ENCODE measurements at regions not wholly inside any gene's neighbourhood (a gene's known extent, or its start where the extent isn't known, plus 50 kb on each side); places are given as distances from the start of the nearest gene placed in this dataset.
"Not testable (repeated sequence)": the region's sequence is repeated elsewhere in the genome, so short reads cannot be mapped to it uniquely, and the experiment has no call there.

DNA sequence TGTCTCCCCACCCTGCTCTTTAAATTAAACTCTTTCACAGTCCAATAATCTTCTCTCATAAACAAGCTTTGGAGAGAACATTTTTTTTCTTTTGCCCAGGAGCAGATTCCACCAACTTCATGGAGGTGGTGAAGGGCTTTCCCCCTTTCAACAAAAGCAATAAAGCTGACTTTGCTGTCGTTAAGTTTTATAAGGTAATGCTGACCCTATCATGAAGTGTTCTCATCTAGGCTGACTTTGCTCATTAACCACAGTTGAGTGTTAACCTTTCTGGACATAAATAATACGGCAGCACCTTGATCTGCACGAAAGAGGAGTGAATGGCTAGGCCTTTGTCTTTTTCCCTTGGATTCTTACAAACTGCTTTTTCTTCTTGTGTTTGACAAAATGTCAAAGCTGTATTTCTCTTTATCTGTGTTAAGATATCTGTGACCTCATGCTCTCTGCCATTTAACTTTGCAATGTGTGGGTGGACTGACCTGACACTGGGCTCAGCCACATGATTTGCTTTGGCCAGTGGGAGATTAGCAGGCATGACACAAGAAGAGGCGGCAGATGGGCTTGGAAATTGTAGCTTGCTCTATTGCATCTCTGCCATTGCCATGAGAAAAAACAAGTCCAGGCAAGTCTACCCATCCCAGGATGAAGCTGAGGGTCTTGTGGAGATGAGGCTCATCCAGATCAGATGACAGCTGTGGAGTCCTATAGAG lies 470.9 kb upstream of the CCDC196 start:
- Histone ChIP-seq H3K4me3 (ENCODE audit: low read length) (no peak overlapping the region), H3K9ac (ENCODE audit: low read length) (no peak overlapping the region), H3K4me1 (ENCODE audit: low read length) (no peaks in the 10 kb centered on the region), H3K4me2 (ENCODE audit: low read length) (no peak overlapping the region), H3K27me3 (ENCODE audit: low read depth, low read length) (peaks cover 2% of the 10 kb centered on the region; the same call in 1 of the 2 replicates), H3K27ac (ENCODE audit: low read length) (no peak overlapping the region), H3K36me3 (replicated peaks; ENCODE audit: low read depth, low read length) (no peaks in the 10 kb centered on the region), H3K9me3 (ENCODE audit: insufficient read depth, low read length) (no peaks in the 10 kb centered on the region), H4K20me1 (ENCODE audit: insufficient read depth, low read length) (no peaks in the 10 kb centered on the region), H2AFZ (ENCODE audit: low read depth, low read length) (no peak overlapping the region), H3K79me2 (ENCODE audit: low read length) (no peaks in the 10 kb centered on the region)
- TF ChIP-seq EZH2phosphoT487 (IDR thresholded peaks at IDR 0.05; ENCODE audit: low read depth) = no peak

- H3K9me3 ChIP-seq (ENCODE audit: insufficient read depth, low read length) = no peaks in the 10 kb centered on the region
Measured at GRCh38 chr14:66017927-66018326, 468.2 kb upstream of the CCDC196 start.

GRCh38 chr14:66022526-66022925 lies 463.6 kb upstream of the CCDC196 start:
- Histone ChIP-seq H3K9me3 (ENCODE audit: insufficient read depth, low read length) (no peaks in the 10 kb centered on the region), H3K9ac (ENCODE audit: low read length) (no peak overlapping the region), H3K4me2 (ENCODE audit: low read length) (no peak overlapping the region), H3K27ac (ENCODE audit: low read length) (no peak overlapping the region), H3K27me3 (ENCODE audit: low read depth, low read length) (no peaks in the 10 kb centered on the region), H3K4me3 (ENCODE audit: low read length) (no peak overlapping the region), H3K36me3 (replicated peaks; ENCODE audit: low read depth, low read length) (no peaks in the 10 kb centered on the region), H3K4me1 (ENCODE audit: low read length) (no peaks in the 10 kb centered on the region), H4K20me1 (ENCODE audit: insufficient read depth, low read length) (no peaks in the 10 kb centered on the region), H3K79me2 (ENCODE audit: low read length) (no peaks in the 10 kb centered on the region), H2AFZ (ENCODE audit: low read depth, low read length) (no peak overlapping the region)
- TF ChIP-seq CTCF (IDR thresholded peaks at IDR 0.05; ENCODE audit: low read depth, low read length) (no peak), EZH2phosphoT487 (IDR thresholded peaks at IDR 0.05; ENCODE audit: low read depth) (no peak)

More at GRCh38 chr14:66017927-66018326, 468.2 kb upstream of the CCDC196 start:
- Histone ChIP-seq H3K36me3 (replicated peaks; ENCODE audit: low read depth, low read length) (no peaks in the 10 kb centered on the region), H3K4me2 (ENCODE audit: low read length) (no peak overlapping the region), H3K4me3 (ENCODE audit: low read length) (no peak overlapping the region), H3K27me3 (ENCODE audit: low read depth, low read length) (no peaks in the 10 kb centered on the region), H2AFZ (ENCODE audit: low read depth, low read length) (no peak overlapping the region), H4K20me1 (ENCODE audit: insufficient read depth, low read length) (no peaks in the 10 kb centered on the region), H3K27ac (ENCODE audit: low read length) (no peak overlapping the region), H3K4me1 (ENCODE audit: low read length) (no peaks in the 10 kb centered on the region), H3K79me2 (ENCODE audit: low read length) (no peaks in the 10 kb centered on the region), H3K9ac (ENCODE audit: low read length) (no peak overlapping the region)
- no peak for TF ChIP-seq CTCF (IDR thresholded peaks at IDR 0.05; ENCODE audit: low read depth, low read length)
- no peak for TF ChIP-seq EZH2phosphoT487 (IDR thresholded peaks at IDR 0.05; ENCODE audit: low read depth)

GRCh38 chr14:66025779-66026178 lies 460.4 kb upstream of the CCDC196 start:
- Histone ChIP-seq H3K4me3 (ENCODE audit: low read length) (no peak overlapping the region), H3K4me1 (ENCODE audit: low read length) (no peaks in the 10 kb centered on the region), H3K79me2 (ENCODE audit: low read length) (no peaks in the 10 kb centered on the region), H3K36me3 (replicated peaks; ENCODE audit: low read depth, low read length) (no peaks in the 10 kb centered on the region), H2AFZ (ENCODE audit: low read depth, low read length) (no peak overlapping the region), H3K9ac (ENCODE audit: low read length) (no peak overlapping the region), H3K27ac (ENCODE audit: low read length) (no peak overlapping the region), H3K4me2 (ENCODE audit: low read length) (no peak overlapping the region), H3K27me3 (ENCODE audit: low read depth, low read length) (no peaks in the 10 kb centered on the region), H4K20me1 (ENCODE audit: insufficient read depth, low read length) (no peaks in the 10 kb centered on the region), H3K9me3 (ENCODE audit: insufficient read depth, low read length) (no peaks in the 10 kb centered on the region)
- no peak for TF ChIP-seq CTCF (IDR thresholded peaks at IDR 0.05; ENCODE audit: low read depth, low read length)
- no peak for TF ChIP-seq EZH2phosphoT487 (IDR thresholded peaks at IDR 0.05; ENCODE audit: low read depth)

- not testable (repeated sequence) for H3K9ac ChIP-seq (ENCODE audit: low read length); H3K4me2 ChIP-seq (ENCODE audit: low read length); H3K79me2 ChIP-seq (ENCODE audit: low read length); H3K27ac ChIP-seq (ENCODE audit: low read length); H3K36me3 ChIP-seq (replicated peaks; ENCODE audit: low read depth, low read length); H3K4me3 ChIP-seq (ENCODE audit: low read length); H4K20me1 ChIP-seq (ENCODE audit: insufficient read depth, low read length); H3K9me3 ChIP-seq (ENCODE audit: insufficient read depth, low read length); H3K4me1 ChIP-seq (ENCODE audit: low read length); H2AFZ ChIP-seq (ENCODE audit: low read depth, low read length)
- peaks cover 12% of the 10 kb centered on the region; the same call in 1 of the 2 replicates for H3K27me3 ChIP-seq (ENCODE audit: low read depth, low read length)
Measured at GRCh38 chr14:66031981-66032380, 454.2 kb upstream of the CCDC196 start.
